Astrocyte (in vitro differentiated cells and primary cell): ENCODE measurements at regions not wholly inside any gene's neighbourhood (a gene's known extent, or its start where the extent isn't known, plus 50 kb on each side); places are given as distances from the start of the nearest gene placed in this dataset.

Experiments used
- CTCF ChIP-seq: IDR thresholded peaks from 2 replicates; pipeline ENCODE4 v1.5.1; 2011; ENCODE audit warnings: low read depth, mild to moderate bottlenecking, inconsistent platforms, low read length, moderate library complexity; ENCODE audit not compliant: insufficient read depth
- EZH2 ChIP-seq: IDR thresholded peaks from 2 replicates; pipeline ENCODE4 v1.6.1; 2012; ENCODE audit warnings: mild to moderate bottlenecking, low read length, inconsistent platforms; ENCODE audit not compliant: insufficient read depth

- TF ChIP-seq CTCF (no peak), EZH2 (no peak)
Observed at GRCh38 chr6:22444330-22444729, 125.0 kb upstream of the HDGFL1 start.
